ENCODE measurements at regions not wholly inside any gene's neighbourhood (a gene's known extent, or its start where the extent isn't known, plus 50 kb on each side); places are given as distances from the start of the nearest gene placed in this dataset.
"Not testable (repeated sequence)": the region's sequence is repeated elsewhere in the genome, so short reads cannot be mapped to it uniquely, and the experiment has no call there.

DNA sequence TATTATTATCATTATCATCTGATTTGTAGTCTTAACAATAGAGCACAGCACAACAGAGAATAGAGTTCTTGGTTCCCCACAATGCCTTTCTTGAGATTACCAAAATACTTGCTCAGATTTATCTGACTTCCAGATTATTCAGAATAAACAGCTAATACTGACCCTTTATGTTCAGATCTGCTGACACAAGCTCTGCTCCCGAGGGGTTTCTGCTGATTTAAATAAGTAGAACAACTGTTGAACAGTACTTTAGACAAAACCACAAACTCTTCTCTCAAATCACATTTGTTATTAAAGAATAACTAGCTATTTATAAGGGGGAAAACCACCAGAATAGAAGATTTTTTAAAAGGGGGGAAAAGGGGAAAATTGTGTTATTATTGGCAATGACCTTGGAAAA, 380.2 kb upstream of the ATP11B start:
- no peak for DNase-seq

DNA sequence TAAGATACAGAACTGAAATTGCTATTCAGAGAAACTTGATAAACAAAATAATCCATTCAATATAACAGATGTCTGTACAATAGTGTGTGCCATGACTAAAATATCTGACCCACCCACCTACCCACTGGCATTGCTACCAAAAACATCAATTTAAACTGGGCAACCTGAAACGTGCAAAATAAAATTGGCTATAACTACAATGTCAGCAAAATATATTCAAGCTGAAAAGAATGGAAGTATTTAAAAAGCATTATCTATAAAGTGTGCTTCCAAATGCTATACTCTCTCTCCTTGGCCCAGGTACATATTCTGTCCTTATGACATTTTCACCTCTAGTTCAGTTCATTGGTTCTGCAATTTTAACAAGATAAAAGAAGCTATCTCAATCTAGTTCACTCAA, 379.6 kb upstream of the ATP11B start:
- no peak for DNase-seq

DNA sequence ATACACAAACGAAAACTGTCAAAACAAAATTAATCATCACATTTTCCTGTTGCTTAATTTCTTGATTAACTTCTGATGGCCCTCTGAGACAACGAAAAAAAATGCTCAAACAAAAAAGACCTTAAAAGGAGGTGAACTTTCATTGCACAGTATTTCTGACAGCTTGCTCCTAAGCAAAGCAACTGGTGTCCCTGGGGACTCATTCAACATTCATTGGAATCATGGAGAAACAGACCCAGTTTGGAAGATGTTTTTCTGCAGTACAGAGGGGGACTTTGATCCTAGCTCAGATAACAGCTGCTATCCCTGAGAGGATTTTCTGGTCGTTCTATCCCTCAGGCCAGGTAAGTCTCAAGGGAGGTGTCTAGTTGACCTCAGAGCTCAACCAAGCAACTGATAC, 378.7 kb upstream of the ATP11B start:
- DNase-seq, result no peak

DNA sequence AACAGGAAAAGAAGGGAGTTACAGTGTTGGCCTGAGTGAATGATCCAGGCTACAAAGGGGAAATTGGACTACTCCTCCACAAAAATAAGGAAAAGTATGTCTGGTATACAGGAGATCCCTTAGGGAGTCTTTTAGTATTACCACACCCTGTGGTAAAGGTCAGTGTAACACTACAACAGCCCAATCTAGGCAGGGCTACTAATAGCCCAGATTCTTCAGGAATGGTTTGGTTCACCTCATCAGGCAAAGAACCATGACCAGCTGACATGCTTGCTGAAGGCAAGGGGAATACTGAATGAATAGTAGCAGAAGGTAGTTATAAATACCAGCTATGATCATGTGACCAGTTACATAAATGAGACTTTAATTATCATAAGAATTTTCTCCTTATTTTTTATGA, 372.6 kb upstream of the ATP11B start:
- no peak for DNase-seq

DNA sequence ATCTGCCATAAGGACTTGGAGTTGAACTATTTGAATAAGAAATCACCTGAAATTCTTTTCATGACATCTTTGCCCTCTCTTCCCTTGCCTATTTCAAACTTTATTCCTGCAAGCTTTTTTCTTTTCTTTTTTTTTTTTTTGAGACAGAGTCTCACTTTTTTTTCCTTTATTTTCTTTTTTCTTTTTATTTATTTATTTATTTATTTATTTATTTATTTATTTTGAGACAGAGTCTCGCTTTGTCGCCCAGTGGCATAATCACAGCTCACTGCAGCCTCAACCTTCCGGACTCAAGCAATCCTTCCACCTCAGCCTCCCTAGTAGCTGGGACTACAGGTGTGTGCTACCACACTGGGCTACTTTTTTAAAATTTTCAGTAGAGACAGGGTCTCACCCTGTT, 369.3 kb upstream of the ATP11B start:
- DNase-seq, result no peak

DNA sequence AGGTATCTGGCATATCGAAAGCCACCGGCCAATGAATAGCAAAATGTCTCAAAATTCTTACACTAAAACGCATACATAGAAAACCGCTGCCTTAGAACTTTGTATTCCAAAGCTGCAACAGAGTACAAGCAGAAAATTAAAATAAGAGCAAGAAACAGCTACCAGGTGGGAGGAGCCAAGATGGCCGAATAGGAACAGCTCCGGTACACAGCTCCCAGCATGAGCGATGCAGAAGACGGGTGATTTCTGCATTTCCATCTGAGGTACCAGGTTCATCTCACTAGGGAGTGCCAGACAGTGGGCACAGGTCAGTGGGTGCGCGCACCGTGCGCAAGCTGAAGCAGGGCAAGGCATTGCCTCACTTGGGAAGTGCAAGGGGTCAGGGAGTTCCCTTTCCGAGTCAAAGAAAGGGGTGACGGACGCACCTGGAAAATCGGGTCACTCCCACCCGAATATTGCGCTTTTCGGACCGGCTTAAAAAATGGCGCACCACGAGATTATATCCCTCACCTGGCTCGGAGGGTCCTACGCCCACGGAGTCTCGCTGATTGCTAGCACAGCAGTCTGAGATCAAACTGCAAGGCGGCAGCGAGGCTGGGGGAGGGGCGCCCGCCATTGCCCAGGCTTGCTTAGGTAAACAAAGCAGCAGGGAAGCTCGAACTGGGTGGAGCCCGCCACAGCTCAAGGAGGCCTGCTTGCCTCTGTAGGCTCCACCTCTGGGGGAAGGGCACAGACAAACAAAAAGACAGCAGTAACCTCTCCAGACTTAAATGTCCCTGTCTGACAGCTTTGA, 367.2 kb upstream of the ATP11B start:
- not testable (repeated sequence) for DNase-seq

DNA sequence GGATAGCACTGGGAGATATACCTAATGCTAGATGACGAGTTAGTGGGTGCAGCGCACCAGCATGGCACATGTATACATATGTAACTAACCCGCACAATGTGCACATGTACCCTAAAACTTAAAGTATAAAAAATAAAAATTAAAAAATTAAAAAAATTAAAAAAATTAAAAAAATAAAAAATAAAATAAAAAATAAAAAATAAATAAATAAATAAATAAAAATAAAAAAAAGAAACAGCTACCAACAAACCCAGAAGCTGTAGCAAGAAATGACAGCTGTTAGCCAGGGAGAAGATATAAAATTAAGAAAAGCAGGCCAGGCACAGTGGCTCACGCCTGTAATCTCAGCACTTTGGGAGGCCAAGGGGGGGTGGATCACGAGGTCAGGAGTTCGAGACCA, 361.3 kb upstream of the ATP11B start:
- DNase-seq, result not testable (repeated sequence)

DNA sequence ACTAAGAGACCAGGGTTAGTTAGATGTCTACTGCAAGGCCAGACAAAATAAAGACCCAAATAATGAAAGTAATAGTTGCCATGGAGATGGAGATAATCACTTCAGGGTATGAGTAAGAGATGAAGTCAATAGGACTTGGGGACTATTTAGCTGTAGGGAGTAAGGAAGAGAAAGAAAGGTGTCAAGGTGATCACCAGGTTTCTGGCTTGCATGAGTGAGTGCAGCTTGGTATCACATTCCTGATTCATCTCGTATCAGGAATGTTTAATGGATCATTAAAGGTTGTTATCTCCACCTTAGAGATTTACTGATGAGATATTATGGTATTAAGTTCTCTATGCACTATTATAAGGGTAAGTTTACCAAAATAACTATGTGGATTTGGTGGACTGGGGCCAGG, 357.4 kb upstream of the ATP11B start:
- no peak for DNase-seq

DNA sequence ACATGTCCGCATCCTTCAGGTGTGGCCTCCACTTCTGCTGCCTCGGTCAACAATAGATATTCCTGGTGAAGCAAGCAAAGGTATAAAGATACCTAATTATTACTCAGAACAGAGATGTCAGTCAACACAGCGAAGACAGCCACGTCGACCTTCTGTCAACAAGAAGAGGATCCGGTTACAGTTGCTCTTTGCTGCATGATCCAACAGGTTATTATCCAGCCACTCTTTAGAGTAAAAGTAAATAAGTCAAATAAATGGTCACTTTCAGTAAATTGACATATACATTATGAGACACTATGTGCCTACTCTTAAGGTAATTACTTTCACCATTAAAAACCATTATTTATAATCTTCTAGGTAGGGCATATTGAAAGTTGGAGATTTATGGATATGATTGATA, 356.8 kb upstream of the ATP11B start:
- no peak for DNase-seq

DNA sequence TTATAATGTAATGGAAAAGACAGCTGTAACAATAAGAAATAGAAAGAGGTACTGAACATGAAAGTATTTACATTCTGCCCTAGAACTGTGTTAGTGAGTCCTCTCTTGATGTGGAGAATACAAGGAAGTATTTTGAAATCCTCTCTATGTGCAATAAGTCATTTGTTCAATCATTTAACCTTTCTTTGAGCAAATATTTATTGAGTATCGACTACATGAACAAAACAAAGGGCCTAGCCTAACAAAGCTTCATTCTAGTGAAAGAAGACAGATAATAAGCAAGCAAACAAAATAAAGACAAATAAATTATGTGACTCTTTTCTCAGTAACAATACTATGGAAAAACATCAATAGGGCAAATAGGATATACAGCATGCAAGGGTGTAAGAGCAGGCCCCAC, 354.9 kb upstream of the ATP11B start:
- DNase-seq, result no peak

DNA sequence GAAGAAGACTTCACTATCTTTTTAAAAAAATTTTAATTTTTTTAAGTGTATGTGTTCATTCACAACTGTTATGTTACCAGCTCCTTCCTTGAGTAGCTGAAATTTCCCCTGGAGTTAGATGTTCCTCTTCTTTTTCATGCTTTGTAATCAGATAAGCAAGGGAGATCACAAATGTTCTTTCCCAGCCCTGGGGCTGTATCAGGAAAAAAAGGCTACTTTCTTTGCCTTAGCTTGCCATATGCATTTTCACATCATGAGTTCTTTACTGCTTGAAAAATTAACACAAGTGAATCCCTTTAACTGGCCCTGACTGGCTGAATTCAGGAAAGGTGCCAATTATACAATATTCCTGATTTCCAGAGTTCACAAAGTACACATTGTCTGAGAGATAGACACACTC, 353.2 kb upstream of the ATP11B start:
- DNase-seq, result no peak

DNA sequence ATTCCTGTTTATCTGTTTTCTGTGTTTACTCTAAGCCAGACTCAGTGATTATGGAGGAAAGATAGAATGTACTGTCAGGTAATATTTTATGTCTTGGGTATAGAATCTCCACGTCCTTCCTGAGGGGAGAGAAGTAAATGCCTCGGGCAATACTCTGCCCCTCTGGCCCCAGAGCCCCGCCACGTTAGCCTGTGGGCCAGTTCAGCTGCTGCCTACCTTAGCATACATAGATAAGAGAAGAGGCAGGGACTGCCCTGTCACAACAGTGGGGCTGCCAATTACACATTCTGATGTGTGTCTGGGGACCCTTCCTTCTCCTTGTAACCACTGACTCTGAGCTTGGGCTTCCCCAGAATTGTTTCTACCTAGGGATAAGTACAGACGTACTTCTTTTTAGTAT, 347.7 kb upstream of the ATP11B start:
- DNase-seq, result no peak

DNA sequence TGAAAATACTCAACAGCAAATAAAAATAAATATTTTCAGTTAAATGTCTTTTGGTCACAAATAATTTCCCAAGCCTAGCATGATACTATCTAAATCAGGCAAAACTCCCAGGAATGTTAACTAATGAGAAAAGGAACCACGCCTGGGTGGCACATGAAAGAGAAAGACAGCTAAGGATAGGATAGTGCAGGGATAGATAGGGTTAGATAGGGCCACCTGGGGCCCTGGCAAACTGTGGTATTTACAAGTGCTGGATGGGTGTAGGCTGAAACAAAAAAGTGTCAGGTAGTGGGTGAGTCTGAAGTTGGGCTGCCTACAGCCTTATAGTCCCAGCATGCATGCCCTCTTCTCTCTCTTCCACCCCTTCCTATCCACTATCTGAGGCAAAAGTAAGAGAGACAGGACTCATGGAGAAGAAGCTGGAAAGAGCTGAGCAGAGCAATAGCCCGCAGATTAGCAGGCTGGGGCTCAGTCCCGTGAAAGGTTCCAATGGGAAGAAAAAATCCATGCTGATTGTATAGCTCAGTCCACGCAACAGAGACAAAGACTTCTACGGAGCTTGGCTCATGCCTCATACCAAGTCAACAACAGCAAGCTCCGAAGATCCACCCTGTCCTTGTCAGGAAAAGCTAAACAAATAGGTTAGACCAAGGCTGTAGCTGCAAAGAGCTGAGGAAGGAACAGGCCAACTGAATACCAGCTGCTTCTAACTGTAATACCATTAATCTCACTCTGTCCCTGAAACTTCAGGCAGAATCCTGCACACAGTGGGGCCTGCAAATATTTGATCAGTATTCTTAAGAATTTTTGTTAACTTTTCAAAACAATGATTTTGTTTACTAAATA, 342.1 kb upstream of the ATP11B start:
- DNase-seq, result no peak

DNA sequence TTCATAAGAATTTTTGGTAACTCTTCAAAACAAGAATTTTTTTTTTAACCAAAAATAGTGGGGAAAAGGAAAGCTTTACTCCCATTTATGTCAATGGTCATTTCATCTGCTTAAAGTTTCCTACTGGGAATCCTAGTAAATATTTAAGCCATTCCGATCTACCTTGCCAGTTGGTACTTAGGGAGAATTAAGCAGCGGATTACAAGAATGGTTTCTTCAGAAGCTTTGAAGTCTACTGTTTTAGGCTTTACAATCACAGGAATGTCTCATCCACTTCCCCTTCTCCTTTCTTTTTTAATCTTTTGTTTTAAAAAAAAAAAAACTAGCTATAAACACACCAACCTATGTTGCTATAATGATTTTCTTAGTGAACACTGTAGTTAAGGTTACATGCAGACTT, 341.4 kb upstream of the ATP11B start:
- DNase-seq, result no peak

DNA sequence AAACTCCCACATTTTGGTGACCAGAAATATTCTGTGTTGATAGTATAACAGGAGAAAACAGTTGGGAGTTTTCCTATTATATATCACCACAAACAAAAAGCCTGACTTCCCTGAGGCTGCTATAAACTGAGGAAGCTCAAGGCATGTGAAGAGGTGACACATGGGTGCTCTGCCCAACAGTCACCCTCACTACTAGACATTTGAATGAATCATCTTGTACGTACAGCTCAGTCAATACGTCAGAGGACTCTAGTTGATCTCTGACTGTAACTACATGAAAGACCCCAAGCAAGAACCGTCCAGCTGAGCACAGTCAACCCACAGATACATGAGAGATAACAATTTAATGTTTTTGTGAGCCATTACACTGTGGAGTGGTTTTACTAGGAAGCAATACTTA, 338.3 kb upstream of the ATP11B start:
- DNase-seq, result no peak

DNA sequence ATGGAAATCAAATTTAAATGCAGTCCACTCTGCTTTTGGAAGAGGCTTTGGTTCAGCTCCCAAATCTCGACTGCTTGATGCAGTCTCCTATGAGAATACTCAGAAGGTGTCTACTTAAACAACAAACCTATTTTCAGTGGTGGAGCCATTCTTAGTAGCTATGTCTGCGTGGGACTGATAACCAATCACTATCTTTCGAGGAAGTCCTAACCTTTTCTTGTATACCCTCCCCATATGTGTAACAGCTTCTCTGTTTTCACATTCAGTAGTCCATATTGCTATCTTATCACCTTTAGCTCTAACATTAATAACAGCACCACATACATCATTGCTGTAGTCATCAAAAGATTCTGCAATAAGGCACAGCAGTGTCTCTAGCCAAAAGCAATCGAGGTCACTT, 333.0 kb upstream of the ATP11B start:
- DNase-seq, result no peak

DNA sequence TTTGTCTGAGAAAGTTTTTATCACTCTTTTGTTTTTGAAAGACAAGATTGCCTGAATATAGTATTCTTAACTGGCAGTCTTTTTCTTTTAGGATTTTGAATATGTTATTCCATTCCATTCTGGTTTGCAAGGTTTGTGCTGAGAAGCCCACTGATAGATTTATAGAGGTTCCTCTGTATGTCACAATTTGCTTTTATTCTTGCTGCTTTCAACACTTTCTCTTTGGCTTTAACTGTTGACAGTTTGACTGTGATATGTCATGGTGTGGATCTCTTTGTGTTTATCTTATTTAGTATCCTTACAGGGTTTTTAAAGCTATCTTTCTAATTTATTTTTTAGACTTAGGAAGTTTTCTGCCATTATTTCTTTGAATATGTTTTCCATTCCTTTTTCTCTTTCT, 331.2 kb upstream of the ATP11B start:
- DNase-seq, result no peak

DNA sequence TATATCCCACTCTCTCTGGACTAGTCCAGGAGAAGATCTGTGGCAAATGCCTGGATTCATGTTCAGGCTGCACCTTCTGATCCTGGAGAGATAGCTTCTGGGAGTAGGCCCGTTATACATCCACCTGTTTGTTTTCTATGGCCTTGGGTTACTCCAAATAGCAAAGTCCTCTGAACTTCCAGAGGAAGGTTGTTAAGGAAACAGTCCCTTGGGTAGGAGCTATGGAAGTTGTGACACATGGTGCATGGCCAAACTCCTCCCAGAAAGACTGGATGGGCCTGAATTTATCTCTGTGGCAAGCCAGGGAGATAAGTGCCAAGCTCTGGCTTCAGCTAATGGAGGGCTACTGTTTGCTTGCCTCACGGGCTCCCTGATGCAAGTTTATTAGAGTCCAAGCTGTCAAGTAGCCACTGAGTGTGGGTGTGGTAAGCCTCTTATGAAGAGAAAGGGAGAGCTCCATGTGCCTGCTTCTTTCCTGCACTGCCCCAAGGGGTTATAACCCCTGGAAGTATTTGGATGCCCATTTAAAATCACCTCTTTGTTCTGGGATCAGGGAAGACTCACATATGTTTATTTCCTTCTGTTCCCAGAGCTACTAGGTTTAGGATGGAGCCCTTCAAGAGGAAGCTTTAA, 328.7 kb upstream of the ATP11B start:
- no peak for DNase-seq

DNA sequence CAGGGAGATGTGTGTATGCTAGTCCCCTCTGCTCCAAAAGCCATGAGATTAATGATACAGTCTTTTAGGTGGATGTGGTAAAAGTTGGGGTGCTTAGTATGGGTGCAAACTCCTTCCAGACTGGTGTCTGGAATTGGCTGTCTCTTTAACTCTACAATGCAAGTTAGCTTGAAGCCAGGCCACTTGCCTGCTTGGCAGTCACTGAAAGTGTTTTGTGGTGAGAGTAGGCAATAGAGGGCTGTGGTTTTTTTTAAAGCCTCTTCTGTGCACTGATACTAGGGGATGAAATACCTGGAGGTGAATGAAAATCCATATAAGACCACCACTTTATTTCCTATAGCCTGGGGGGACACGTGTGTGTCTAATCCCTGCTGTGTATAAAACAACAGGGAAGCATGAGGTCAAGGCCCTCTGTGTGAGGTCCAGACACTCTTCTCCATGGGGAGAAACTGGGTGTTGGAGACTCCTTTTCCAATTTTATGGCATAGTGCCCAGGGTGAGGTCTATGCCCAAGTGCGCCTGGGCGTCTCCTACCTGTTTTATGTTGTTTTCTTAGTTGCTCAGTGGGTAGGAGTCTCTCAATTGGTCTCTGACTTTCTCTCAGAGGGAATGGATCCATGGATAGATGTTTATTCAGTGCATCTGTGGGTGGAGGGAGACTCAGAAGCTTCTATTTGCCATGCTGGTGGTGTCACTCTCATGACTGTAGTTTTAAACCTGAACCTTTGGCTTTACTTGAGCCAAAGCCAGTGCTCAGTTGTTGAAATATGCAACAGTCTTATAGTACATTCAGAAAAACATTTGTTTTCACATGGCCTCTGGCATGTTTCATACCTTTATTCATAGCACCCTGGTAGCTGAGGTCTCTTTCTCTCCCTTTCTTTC, 327.8 kb upstream of the ATP11B start:
- no peak for DNase-seq

DNA sequence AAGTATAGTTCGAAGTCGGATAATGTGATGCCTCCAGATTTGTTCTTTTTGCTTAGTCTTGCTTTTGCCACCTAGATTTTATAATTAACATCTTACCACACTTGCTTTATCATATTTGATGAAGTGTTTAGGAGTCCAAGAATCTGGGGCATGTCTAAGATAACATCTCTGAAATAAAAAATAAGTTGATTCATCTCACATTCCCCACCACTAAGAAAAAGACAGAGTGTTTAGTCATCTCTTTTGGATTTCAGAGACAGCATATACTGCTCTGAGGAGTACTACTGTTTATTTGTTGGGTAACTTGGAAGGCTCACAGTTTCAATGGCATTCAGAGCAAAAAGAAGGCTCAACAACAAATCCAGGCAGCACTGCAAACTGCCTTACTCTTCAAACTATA, 324.2 kb upstream of the ATP11B start:
- DNase-seq, result no peak

DNA sequence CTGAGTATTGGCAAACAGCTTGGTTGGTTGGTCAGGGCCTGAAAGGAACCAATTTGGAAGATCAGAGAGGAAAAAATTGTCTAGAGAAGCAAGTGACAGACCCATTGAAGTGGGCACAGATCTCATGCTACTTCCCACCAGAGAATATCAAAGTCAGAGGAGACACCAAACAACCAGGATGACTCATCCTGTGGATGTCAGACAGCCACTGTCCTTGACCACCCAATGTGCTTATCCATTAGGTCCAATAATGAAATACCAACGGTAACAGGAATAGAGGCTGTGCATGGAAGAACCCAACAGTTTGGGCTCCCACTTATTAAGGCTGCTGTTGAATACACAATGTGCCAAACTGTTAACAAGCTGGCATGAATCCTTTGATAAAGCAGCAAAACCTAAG, 323.1 kb upstream of the ATP11B start:
- no peak for DNase-seq

DNA sequence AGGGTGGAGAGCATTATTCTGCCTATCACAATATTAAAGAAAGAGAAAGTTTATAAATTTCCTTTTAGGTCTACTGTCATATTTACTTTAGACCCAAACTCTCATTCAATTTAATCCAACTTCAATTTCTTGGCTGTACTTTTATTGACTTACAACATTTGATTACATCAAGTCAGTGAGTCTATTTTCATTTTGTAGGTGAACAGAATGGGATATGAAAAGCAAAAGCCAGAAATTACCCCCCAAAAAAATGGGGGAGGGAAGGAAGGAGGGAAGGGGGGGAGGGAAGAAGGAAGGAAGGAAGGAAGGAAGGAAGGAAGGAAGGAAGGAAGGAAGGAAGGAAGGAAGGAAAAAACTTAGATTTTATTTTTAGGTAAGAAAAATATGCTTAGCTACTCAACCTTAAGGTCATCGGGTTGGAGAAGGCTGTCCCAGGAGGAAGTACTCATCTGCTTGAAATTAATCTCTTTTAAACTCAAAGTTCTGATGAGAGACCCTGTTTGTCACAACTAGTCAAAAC, 320.1 kb upstream of the ATP11B start:
- no peak for DNase-seq

DNA sequence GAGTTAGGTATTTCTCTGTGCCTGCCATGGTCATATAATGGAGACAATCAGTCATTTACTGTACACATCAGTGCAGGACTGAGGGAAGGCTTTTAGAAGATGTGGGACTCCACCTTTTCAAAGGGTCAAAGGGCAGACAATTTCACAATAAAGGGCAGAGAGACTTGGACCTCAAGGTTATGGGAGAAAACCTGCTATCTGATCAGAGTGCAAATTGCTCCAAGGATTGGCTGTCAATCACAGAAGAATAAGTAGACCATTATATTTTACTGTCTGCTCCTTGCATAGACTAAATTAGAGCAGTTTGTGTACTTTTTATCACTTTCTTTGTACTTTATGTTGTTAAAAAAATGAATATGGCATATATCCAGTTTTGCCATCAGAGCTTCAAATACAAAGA, 314.9 kb upstream of the ATP11B start:
- DNase-seq, result no peak

Measured in inflammatory macrophage (primary cell).